HepG2 (cell line): ENCODE measurements at regions not wholly inside any gene's neighbourhood (a gene's known extent, or its start where the extent isn't known, plus 50 kb on each side); places are given as distances from the start of the nearest gene placed in this dataset.

Experiments
- AGO1 ChIP-seq: fragments of 200-400 bp; formaldehyde crosslinking; IDR thresholded peaks from 2 replicates; pipeline ENCODE4 v1.6.1; 2017; ENCODE audit warnings: mild to moderate bottlenecking, low read depth, low read length, moderate library complexity; ENCODE audit not compliant: poor library complexity, severe bottlenecking
- CHD4 ChIP-seq: fragments of 200-600 bp; sonication (generic); IDR thresholded peaks from 2 replicates; pipeline ENCODE4 v1.7.0; 2017; ENCODE audit warnings: mild to moderate bottlenecking, low read length, borderline replicate concordance
- KDM1A ChIP-seq: IDR thresholded peaks from 2 replicates; pipeline ENCODE4 v1.6.1; 2016; ENCODE audit warnings: missing compliant biosample characterization
- LCORL ChIP-seq, 2 experiments: fragments of 450-650 bp in 1 of 2; sonication (generic) in 1 of 2; formaldehyde crosslinking in 1 of 2; IDR thresholded peaks; 2 replicates each; pipeline versions ENCODE4 v1.5.0 to v1.6.1; 2017 to 2020; ENCODE audit warnings: antibody characterized with exemption in 1 of 2, missing genetic modification reagents in 1 of 2
- SETDB1 ChIP-seq: sonication (generic); formaldehyde crosslinking; IDR thresholded peaks from 2 replicates; pipeline ENCODE4 v1.5.1; 2020; ENCODE audit warnings: missing genetic modification reagents, mild to moderate bottlenecking, borderline replicate concordance
- SIX1 ChIP-seq: sonication (generic); formaldehyde crosslinking; IDR thresholded peaks from 2 replicates; pipeline ENCODE4 v1.4.0; 2020; ENCODE audit warnings: missing genetic modification reagents, borderline replicate concordance
- SRF ChIP-seq: IDR thresholded peaks from 2 replicates; pipeline ENCODE4 v1.6.1; 2011; ENCODE audit warnings: mild to moderate bottlenecking, low read depth, low read length, moderate library complexity
- THAP9 ChIP-seq: sonication (generic); formaldehyde crosslinking; IDR thresholded peaks from 2 replicates; pipeline ENCODE4; 2020; ENCODE audit warnings: missing genetic modification reagents, mild to moderate bottlenecking, borderline replicate concordance
- TRIM24 ChIP-seq: sonication (generic); formaldehyde crosslinking; IDR thresholded peaks from 2 replicates; pipeline ENCODE4 v1.8.0; 2022; ENCODE audit warnings: mild to moderate bottlenecking, missing genetic modification reagents
- USF2 ChIP-seq, 2 experiments: sonication (generic) in 1 of 2; formaldehyde crosslinking in 1 of 2; IDR thresholded peaks; 2 replicates each; pipeline versions ENCODE4 v1.5.1 to v1.6.1; 2011 to 2020; ENCODE audit warnings: borderline replicate concordance in 1 of 2, low read depth in 1 of 2, low read length in 1 of 2, mild to moderate bottlenecking in 1 of 2, missing genetic modification reagents in 1 of 2, moderate library complexity in 1 of 2
- ZNF329 ChIP-seq: sonication (generic); formaldehyde crosslinking; IDR thresholded peaks from 2 replicates; pipeline ENCODE4 v1.9.0; 2021; ENCODE audit warnings: low read depth, mild to moderate bottlenecking, missing genetic modification reagents
- ZNF460 ChIP-seq: sonication (generic); formaldehyde crosslinking; IDR thresholded peaks from 2 replicates; pipeline ENCODE4 v1.5.1; 2020; ENCODE audit warnings: missing genetic modification reagents, mild to moderate bottlenecking, borderline replicate concordance
- ZNF609 ChIP-seq: sonication (generic); formaldehyde crosslinking; IDR thresholded peaks from 2 replicates; pipeline ENCODE4 v1.4.0; 2020; ENCODE audit warnings: mild to moderate bottlenecking, missing genetic modification reagents, borderline replicate concordance
- ZNF644 ChIP-seq: IDR thresholded peaks from 2 replicates; pipeline ENCODE4 v1.6.1; 2016; ENCODE audit warnings: low read depth
- ZNF768 ChIP-seq: sonication (generic); formaldehyde crosslinking; IDR thresholded peaks from 2 replicates; pipeline ENCODE4 v1.4.0; 2020; ENCODE audit warnings: missing genetic modification reagents
- ZNF800 ChIP-seq: sonication (generic); formaldehyde crosslinking; IDR thresholded peaks from 2 replicates; pipeline ENCODE4 v1.4.0; 2020; ENCODE audit warnings: missing genetic modification reagents
- ZSCAN20 ChIP-seq: sonication (generic); formaldehyde crosslinking; IDR thresholded peaks from 2 replicates; pipeline ENCODE4 v1.4.0; 2020; ENCODE audit warnings: missing genetic modification reagents, mild to moderate bottlenecking, borderline replicate concordance

GRCh38 chr3:159787178-159787574 is 201.5 kb upstream of the IL12A start (continued):
- TF ChIP-seq USF2 (IDR thresholded peaks at IDR 0.05; ENCODE audit: low read depth, low read length) (no peak), USF2 (CRISPR knock-in tag; IDR thresholded peaks at IDR 0.05; ENCODE audit: borderline replicate concordance) (no peak), AGO1 (no peak), ZNF800 (no peak), ZNF329 (CRISPR knock-in tag) (no peak), KDM1A (no peak), CHD4 (no peak), SRF (no peak), ZSCAN20 (CRISPR knock-in tag) (no peak), ZNF460 (no peak), SETDB1 (CRISPR knock-in tag) (no peak), LCORL (IDR thresholded peaks at IDR 0.05) (no peak), LCORL (CRISPR knock-in tag; IDR thresholded peaks at IDR 0.05) (no peak), ZNF609 (CRISPR knock-in tag) (no peak), TRIM24 (CRISPR knock-in tag) (no peak), SIX1 (CRISPR knock-in tag) (peak; percentile 81; the same call in 1 of the 2 replicates), THAP9 (CRISPR knock-in tag) (no peak), ZNF644 (CRISPR knock-in tag) (peak; percentile 68; the same call in 1 of the 2 replicates), ZNF768 (CRISPR knock-in tag) (no peak)
